Endothelial cell of umbilical vein (primary cell): ENCODE measurements at regions not wholly inside any gene's neighbourhood (a gene's known extent, or its start where the extent isn't known, plus 50 kb on each side); places are given as distances from the start of the nearest gene placed in this dataset.

Experiments
- EZH2 ChIP-seq: IDR thresholded peaks from 2 replicates; pipeline ENCODE4 v1.6.1; 2012; ENCODE audit warnings: borderline replicate concordance, low read depth, mild to moderate bottlenecking, moderate library complexity, low read length, inconsistent platforms; ENCODE audit not compliant: severe bottlenecking
- FOS ChIP-seq: IDR thresholded peaks from 2 replicates; pipeline ENCODE4 v1.6.1; 2011; ENCODE audit warnings: mild to moderate bottlenecking, low read length, moderate library complexity, borderline replicate concordance; ENCODE audit not compliant: insufficient read depth
- GATA2 ChIP-seq: IDR thresholded peaks from 2 replicates; pipeline ENCODE4 v1.7.0; 2011; ENCODE audit warnings: low read depth, mild to moderate bottlenecking, moderate library complexity, mixed read lengths, low read length; ENCODE audit not compliant: insufficient read length, insufficient read depth
- JUN ChIP-seq: IDR thresholded peaks from 2 replicates; pipeline ENCODE4 v1.6.1; 2011; ENCODE audit warnings: borderline replicate concordance, low read depth; ENCODE audit not compliant: insufficient read length, insufficient read depth
- MYC ChIP-seq: IDR thresholded peaks from one replicate; pipeline ENCODE4 v1.6.1; 2011; ENCODE audit warnings: mild to moderate bottlenecking, low read depth, low read length
- POLR2A ChIP-seq: IDR thresholded peaks from 2 replicates; pipeline ENCODE4 v1.6.1; 2012; ENCODE audit warnings: low read depth, mild to moderate bottlenecking, control low read depth, low read length
- POLR2AphosphoS5 ChIP-seq: IDR thresholded peaks from 2 replicates; pipeline ENCODE4 v1.6.1; 2012; ENCODE audit warnings: low read depth, mild to moderate bottlenecking, control low read depth, low read length, moderate library complexity; ENCODE audit not compliant: insufficient read depth
- TF ChIP-seq, protein P1 (sequence below), 2 donors: IDR thresholded peaks; 1 replicate in 1 of 2; 2 replicates in 1 of 2; pipeline ENCODE4 v1.5.1; 2011; ENCODE audit warnings: low read length in 2 of 2, mild to moderate bottlenecking in 2 of 2, moderate library complexity in 2 of 2, control low read depth in 1 of 2, inconsistent platforms in 1 of 2, low read depth in 1 of 2; ENCODE audit not compliant: insufficient read depth in 1 of 2; ENCODE audit errors: extremely low read depth in 1 of 2
- TF ChIP-seq, protein P2 (sequence below): IDR thresholded peaks from 2 replicates; pipeline ENCODE4 v1.6.1; 2011; ENCODE audit not compliant: insufficient read depth, insufficient read length

GRCh38 chr11:130675917-130676316 lies 227.5 kb downstream of the ADAMTS15 start:
- TF ChIP-seq, protein P1, sequence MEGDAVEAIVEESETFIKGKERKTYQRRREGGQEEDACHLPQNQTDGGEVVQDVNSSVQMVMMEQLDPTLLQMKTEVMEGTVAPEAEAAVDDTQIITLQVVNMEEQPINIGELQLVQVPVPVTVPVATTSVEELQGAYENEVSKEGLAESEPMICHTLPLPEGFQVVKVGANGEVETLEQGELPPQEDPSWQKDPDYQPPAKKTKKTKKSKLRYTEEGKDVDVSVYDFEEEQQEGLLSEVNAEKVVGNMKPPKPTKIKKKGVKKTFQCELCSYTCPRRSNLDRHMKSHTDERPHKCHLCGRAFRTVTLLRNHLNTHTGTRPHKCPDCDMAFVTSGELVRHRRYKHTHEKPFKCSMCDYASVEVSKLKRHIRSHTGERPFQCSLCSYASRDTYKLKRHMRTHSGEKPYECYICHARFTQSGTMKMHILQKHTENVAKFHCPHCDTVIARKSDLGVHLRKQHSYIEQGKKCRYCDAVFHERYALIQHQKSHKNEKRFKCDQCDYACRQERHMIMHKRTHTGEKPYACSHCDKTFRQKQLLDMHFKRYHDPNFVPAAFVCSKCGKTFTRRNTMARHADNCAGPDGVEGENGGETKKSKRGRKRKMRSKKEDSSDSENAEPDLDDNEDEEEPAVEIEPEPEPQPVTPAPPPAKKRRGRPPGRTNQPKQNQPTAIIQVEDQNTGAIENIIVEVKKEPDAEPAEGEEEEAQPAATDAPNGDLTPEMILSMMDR (IDR thresholded peaks at IDR 0.05; ENCODE audit: extremely low read depth in 1 of 2, insufficient read depth in 1 of 2, low read depth in 1 of 2, low read length in 2 of 2) = no peak
- TF ChIP-seq POLR2AphosphoS5 (no peak), POLR2A (no peak), FOS (no peak), EZH2 (no peak), MYC (no peak), GATA2 (no peak), JUN (no peak)
- TF ChIP-seq, protein P2, sequence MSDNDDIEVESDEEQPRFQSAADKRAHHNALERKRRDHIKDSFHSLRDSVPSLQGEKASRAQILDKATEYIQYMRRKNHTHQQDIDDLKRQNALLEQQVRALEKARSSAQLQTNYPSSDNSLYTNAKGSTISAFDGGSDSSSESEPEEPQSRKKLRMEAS = no peak
